HCT116 (cell line): ENCODE measurements at regions not wholly inside any gene's neighbourhood (a gene's known extent, or its start where the extent isn't known, plus 50 kb on each side); places are given as distances from the start of the nearest gene placed in this dataset.

ENCODE experiments used
- ATAC-seq: fragments of 200-7000 bp; cut with Tn5 transposase; 2 replicates; pipeline ENCODE4 v1.9.1; 2020; ENCODE audit warnings: mild to moderate bottlenecking, moderate library complexity
- BruUV-seq: library from RNA; stranded (reverse); fragments of 400-500 nt; replicated peaks from 2 replicates; lab custom pipeline; 2021; lab: Mats Ljungman, UMichigan
- CTCF ChIA-PET: fragments of 300-600 bp; sonication (Branson Sonifier 250); formaldehyde crosslinking; loops from one replicate; lab custom pipeline; 2021; ENCODE audit warnings: antibody characterized with exemption; lab: Charles Lee
- POLR2A ChIA-PET: fragments of 300-600, 350-600 bp; sonication (Branson Sonifier 250); formaldehyde crosslinking; loops from one replicate; lab custom pipeline; 2021; ENCODE audit warnings: antibody characterized with exemption; lab: Charles Lee
- RAD21 ChIA-PET, 2 experiments: fragments of 300-600 bp; sonication (Branson Sonifier 250); formaldehyde crosslinking; loops; one replicate each; lab custom pipeline; 2023; ENCODE audit warnings: low total read pairs in 2 of 2; ENCODE audit not compliant: uncharacterized antibody in 2 of 2, unreplicated experiment in 2 of 2, low non-redundant PET in 1 of 2; lab: Charles Lee
- DNase-seq: peaks from one replicate; pipeline ENCODE4 v3.0.0-alpha.2; 2010; ENCODE audit warnings: low read depth, low spot score
- H2AFZ ChIP-seq: fragments of 200-600 bp; shearing (Covaris generic), sonication (generic); 2 replicates; pipeline ENCODE4 v1.6.1; 2017; ENCODE audit warnings: low read depth, mixed run types, mixed read lengths, antibody characterized with exemption, low read length; ENCODE audit not compliant: poor library complexity, severe bottlenecking
- H3K27ac ChIP-seq: 2 replicates; pipeline ENCODE4 v1.5.1; 2012; ENCODE audit warnings: low read depth, low read length
- H3K27me3 ChIP-seq: fragments of 200-600 bp; sonication (generic); 2 replicates; pipeline ENCODE4 v1.6.1; 2016; ENCODE audit warnings: mixed run types, low read length, mixed read lengths; ENCODE audit not compliant: insufficient read depth
- H3K36me3 ChIP-seq, 2 experiments: fragments of 200-500 bp in 1 of 2; fragments of 200-600 bp in 1 of 2; sonication (Bioruptor generic) in 1 of 2; sonication (generic) in 1 of 2; 2 replicates each; pipeline versions ENCODE4 v1.5.1 to v1.6.1; 2014 to 2016; ENCODE audit warnings: low read length in 2 of 2, inconsistent platforms in 1 of 2, mixed read lengths in 1 of 2, mixed run types in 1 of 2; ENCODE audit not compliant: insufficient read depth in 2 of 2, control insufficient read depth in 1 of 2
- H3K4me1 ChIP-seq, 2 experiments: fragments of 200-600 bp in 1 of 2; sonication (generic) in 1 of 2; 2 replicates each; pipeline versions ENCODE4 v1.5.1 to v1.6.1; 2012 to 2017; ENCODE audit warnings: low read length in 2 of 2, inconsistent platforms in 1 of 2, mild to moderate bottlenecking in 1 of 2, mixed read lengths in 1 of 2, mixed run types in 1 of 2, moderate library complexity in 1 of 2; ENCODE audit not compliant: insufficient read depth in 2 of 2, control insufficient read depth in 1 of 2
- H3K4me2 ChIP-seq: fragments of 200-600 bp; sonication (generic); 2 replicates; pipeline ENCODE4 v1.6.1; 2017; ENCODE audit warnings: mixed run types, low read length, mixed read lengths
- H3K4me3 ChIP-seq, 2 experiments: fragments of 200-600 bp in 1 of 2; sonication (generic) in 1 of 2; replicated peaks in 1 of 2; 2 replicates each; pipeline ENCODE4 v1.5.1; 2011 to 2016; ENCODE audit warnings: low read length in 2 of 2, control low read depth in 1 of 2, low read depth in 1 of 2, mild to moderate bottlenecking in 1 of 2, mixed read lengths in 1 of 2, mixed run types in 1 of 2
- H3K79me2 ChIP-seq: fragments of 200-600 bp; sonication (generic); 2 replicates; pipeline ENCODE4 v1.6.1; 2017; ENCODE audit warnings: mild to moderate bottlenecking, mixed run types, low read length, moderate library complexity, mixed read lengths; ENCODE audit not compliant: insufficient read depth
- H3K9ac ChIP-seq: fragments of 200-600 bp; sonication (generic); 2 replicates; pipeline ENCODE4 v1.6.1; 2016; ENCODE audit warnings: low read length, mixed read lengths
- H3K9me2 ChIP-seq: fragments of 200-600 bp; sonication (generic), shearing (Covaris generic); 2 replicates; pipeline ENCODE4 v1.6.1; 2017; ENCODE audit warnings: mixed run types, mild to moderate bottlenecking, moderate library complexity; ENCODE audit not compliant: insufficient read depth
- H3K9me3 ChIP-seq, 2 experiments: fragments of 200-500 bp in 1 of 2; fragments of 200-600 bp in 1 of 2; sonication (Bioruptor generic) in 1 of 2; sonication (generic) in 1 of 2; 2 replicates each; pipeline ENCODE4 v1.6.1; 2014 to 2017; ENCODE audit warnings: low read length in 2 of 2, mixed read lengths in 2 of 2, inconsistent platforms in 1 of 2, low read depth in 1 of 2, mild to moderate bottlenecking in 1 of 2, mixed run types in 1 of 2, moderate library complexity in 1 of 2; ENCODE audit not compliant: control insufficient read depth in 1 of 2, insufficient read depth in 1 of 2
- H4K20me1 ChIP-seq: fragments of 200-600 bp; sonication (generic), shearing (Covaris generic); 2 replicates; pipeline ENCODE4 v1.6.1; 2017; ENCODE audit warnings: mixed run types, mild to moderate bottlenecking, moderate library complexity; ENCODE audit not compliant: insufficient read depth
- CBX3 ChIP-seq: IDR thresholded peaks from 2 replicates; pipeline ENCODE4 v1.6.1; 2012; ENCODE audit warnings: low read depth
- CEBPB ChIP-seq: IDR thresholded peaks from 2 replicates; pipeline ENCODE4 v1.6.1; 2012; ENCODE audit warnings: low read depth
- CTCF ChIP-seq, 3 experiments: fragments of 200-600 bp in 1 of 3; sonication (generic) in 1 of 3; IDR thresholded peaks in 2 of 3; conservative IDR thresholded peaks in 1 of 3; 2 replicates each; pipeline ENCODE4 v1.5.1; 2012 to 2017; ENCODE audit warnings: low read depth in 2 of 3, low read length in 2 of 3, antibody characterized with exemption in 1 of 3, borderline replicate concordance in 1 of 3, control low read depth in 1 of 3, mild to moderate bottlenecking in 1 of 3, mixed read lengths in 1 of 3, mixed run types in 1 of 3, moderate library complexity in 1 of 3; ENCODE audit not compliant: insufficient read depth in 1 of 3
- EZH2 ChIP-seq: fragments of 200-600 bp; sonication (generic); IDR thresholded peaks from 2 replicates; pipeline ENCODE4 v1.6.1; 2017; ENCODE audit warnings: antibody characterized with exemption, mixed run types
- EZH2phosphoT487 ChIP-seq: fragments of 200-600 bp; IDR thresholded peaks from 2 replicates; pipeline ENCODE4 v1.6.1; 2018; ENCODE audit warnings: antibody characterized with exemption, borderline replicate concordance
- FOSL1 ChIP-seq: IDR thresholded peaks from 2 replicates; pipeline ENCODE4 v1.6.1; 2012; ENCODE audit warnings: low read depth
- POLR2AphosphoS5 ChIP-seq: IDR thresholded peaks from 2 replicates; pipeline ENCODE4 v1.6.1; 2011; ENCODE audit warnings: mild to moderate bottlenecking, low read depth, low read length, moderate library complexity
- SRF ChIP-seq: IDR thresholded peaks from 2 replicates; pipeline ENCODE4 v1.6.1; 2012; ENCODE audit warnings: low read depth
- TCF7L2 ChIP-seq: IDR thresholded peaks from 2 replicates; pipeline ENCODE4 v1.7.0; 2011; ENCODE audit warnings: borderline replicate concordance, inconsistent platforms; ENCODE audit not compliant: insufficient read depth, insufficient read length; ENCODE audit errors: extremely low read depth
- ZNF274 ChIP-seq: fragments of 200-500 bp; sonication (Bioruptor generic); IDR thresholded peaks from 2 replicates; pipeline ENCODE4 v1.6.1; 2014; ENCODE audit warnings: mild to moderate bottlenecking, low read depth, low read length, inconsistent platforms
- intact Hi-C: fragments of 100-400 bp; cut with micrococcal nuclease; formaldehyde crosslinking; loops from 2 replicates; pipeline ENCODE4 v1.10.0; 2022
- TF ChIP-seq, protein P1 (sequence below): IDR thresholded peaks from 2 replicates; pipeline ENCODE4 v1.6.1; 2012

GRCh38 chr7:51611937-51612336 is 295.3 kb upstream of the COBL start:
- ATAC-seq, result no peak
- TF ChIP-seq SRF, result no peak
- TF ChIP-seq FOSL1, result no peak
- TF ChIP-seq CEBPB, result no peak
- TF ChIP-seq POLR2AphosphoS5, result no peak
- no peak for TF ChIP-seq TCF7L2
- TF ChIP-seq CTCF (IDR thresholded peaks at IDR 0.05 in 2 of 3, conservative IDR thresholded peaks at IDR 0.05 in 1 of 3; ENCODE audit: borderline replicate concordance in 1 of 3, insufficient read depth in 1 of 3, low read depth in 2 of 3, low read length in 2 of 3), result no peak
- TF ChIP-seq, protein P1, sequence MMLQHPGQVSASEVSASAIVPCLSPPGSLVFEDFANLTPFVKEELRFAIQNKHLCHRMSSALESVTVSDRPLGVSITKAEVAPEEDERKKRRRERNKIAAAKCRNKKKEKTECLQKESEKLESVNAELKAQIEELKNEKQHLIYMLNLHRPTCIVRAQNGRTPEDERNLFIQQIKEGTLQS, result no peak
- no peak for TF ChIP-seq EZH2
- TF ChIP-seq ZNF274, result no peak
- no peak for TF ChIP-seq CBX3
- TF ChIP-seq EZH2phosphoT487, result no peak
- no peak overlapping the region for H3K9ac ChIP-seq
- ChIA-PET CTCF (no interaction called here), RAD21 (no interaction called here), POLR2A (no interaction called here)
- H3K9me3 ChIP-seq, result no peaks in the 10 kb centered on the region
- no peaks in the 10 kb centered on the region for H3K79me2 ChIP-seq
- H3K36me3 ChIP-seq, result no peaks in the 10 kb centered on the region
- H3K27ac ChIP-seq, result no peak overlapping the region
- no peak overlapping the region for H2AFZ ChIP-seq
- no TSS peak for BruUV-seq
- H3K9me2 ChIP-seq, result no peaks in the 10 kb centered on the region
- no peak overlapping the region for H3K4me3 ChIP-seq
- no peak overlapping the region for H3K4me2 ChIP-seq
- no peak for DNase-seq
- no peaks in the 10 kb centered on the region for H4K20me1 ChIP-seq
- H3K27me3 ChIP-seq, result peaks cover 12% of the 10 kb centered on the region; the same call in 1 of the 2 replicates
- no peaks in the 10 kb centered on the region for H3K4me1 ChIP-seq
- intact Hi-C loops, result no loop called here
